CD4-positive, alpha-beta T cell (primary cell): ENCODE measurements at regions not wholly inside any gene's neighbourhood (a gene's known extent, or its start where the extent isn't known, plus 50 kb on each side); places are given as distances from the start of the nearest gene placed in this dataset.

ENCODE experiments used
- ATAC-seq: fragments of 200-7000 bp; cut with Tn5 transposase; one replicate; pipeline ENCODE4 v1.10.0; 2022; ENCODE audit warnings: mild to moderate bottlenecking; ENCODE audit not compliant: poor library complexity
- CTCF ChIA-PET: fragments of 350-600 bp; sonication (Branson Sonifier 250); formaldehyde crosslinking; loops from one replicate; lab custom pipeline; 2021; ENCODE audit warnings: antibody characterized with exemption, inconsistent platforms; lab: Charles Lee
- POLR2A ChIA-PET: fragments of 350-600 bp; sonication (Branson Sonifier 250); formaldehyde crosslinking; loops from one replicate; lab custom pipeline; 2021; ENCODE audit warnings: antibody characterized with exemption, inconsistent platforms; lab: Charles Lee
- DNase-seq, 14 experiments: peaks; one replicate each; pipeline ENCODE4 v3.0.0-alpha.2; 2013 to 2020; ENCODE audit warnings: mixed read lengths in 2 of 14
- H3K27ac ChIP-seq, 2 donors: one replicate each; pipeline versions ENCODE4 v1.5.1 to v1.7.0; 2013; ENCODE audit warnings: low read length in 2 of 2, low read depth in 1 of 2, mild to moderate bottlenecking in 1 of 2
- H3K27me3 ChIP-seq, 2 experiments: 1 replicate in 1 of 2; 2 replicates in 1 of 2; pipeline versions ENCODE4 v1.6.1 to v1.7.0; 2013; ENCODE audit warnings: low read length in 2 of 2, control low read depth in 1 of 2, mild to moderate bottlenecking in 1 of 2, moderate library complexity in 1 of 2; ENCODE audit not compliant: insufficient read depth in 2 of 2, control insufficient read depth in 1 of 2
- H3K36me3 ChIP-seq: one replicate; pipeline ENCODE4 v1.6.1; 2013; ENCODE audit warnings: low read length, control low read depth; ENCODE audit not compliant: insufficient read depth
- H3K4me1 ChIP-seq: one replicate; pipeline ENCODE4 v1.6.1; 2013; ENCODE audit warnings: low read length, control low read depth; ENCODE audit not compliant: insufficient read depth
- H3K4me3 ChIP-seq: one replicate; pipeline ENCODE4 v1.5.1; 2013; ENCODE audit warnings: mild to moderate bottlenecking, low read length, moderate library complexity
- H3K9me3 ChIP-seq, 2 experiments: 1 replicate in 1 of 2; 2 replicates in 1 of 2; pipeline versions ENCODE4 v1.6.1 to v1.7.0; 2013; ENCODE audit warnings: low read length in 2 of 2, mild to moderate bottlenecking in 2 of 2, control low read depth in 1 of 2, moderate library complexity in 1 of 2; ENCODE audit not compliant: control insufficient read depth in 1 of 2, insufficient read depth in 1 of 2
- H3K27ac Mint-ChIP-seq: one replicate; pipeline ENCODE4 v1.8.0; 2020; ENCODE audit warnings: mixed read lengths
- H3K27me3 Mint-ChIP-seq: one replicate; pipeline ENCODE4 v1.8.0; 2021; ENCODE audit warnings: mixed read lengths
- H3K36me3 Mint-ChIP-seq: one replicate; pipeline ENCODE4 v1.8.0; 2021; ENCODE audit warnings: low read depth, mixed read lengths
- H3K4me1 Mint-ChIP-seq: one replicate; pipeline ENCODE4 v1.8.0; 2021; ENCODE audit warnings: low read depth, mixed read lengths
- H3K4me3 Mint-ChIP-seq: one replicate; pipeline ENCODE4 v1.8.0; 2020; ENCODE audit warnings: mild to moderate bottlenecking, mixed read lengths
- H3K9me3 Mint-ChIP-seq: one replicate; pipeline ENCODE4 v1.8.0; 2020; ENCODE audit warnings: mixed read lengths
- CTCF ChIP-seq: fragments of 200-600 bp; IDR thresholded peaks from one replicate; pipeline ENCODE4 v1.8.0; 2022; ENCODE audit warnings: antibody characterized with exemption, mild to moderate bottlenecking
- intact Hi-C, 2 experiments: fragments of 100-400 bp; cut with DNase I in 1 of 2; cut with micrococcal nuclease in 1 of 2; formaldehyde crosslinking; loops; one replicate each; pipeline versions ENCODE4 v1.15.1 to v1.9.0; 2023 to 2025; cut with DNase I, micrococcal nuclease

DNA sequence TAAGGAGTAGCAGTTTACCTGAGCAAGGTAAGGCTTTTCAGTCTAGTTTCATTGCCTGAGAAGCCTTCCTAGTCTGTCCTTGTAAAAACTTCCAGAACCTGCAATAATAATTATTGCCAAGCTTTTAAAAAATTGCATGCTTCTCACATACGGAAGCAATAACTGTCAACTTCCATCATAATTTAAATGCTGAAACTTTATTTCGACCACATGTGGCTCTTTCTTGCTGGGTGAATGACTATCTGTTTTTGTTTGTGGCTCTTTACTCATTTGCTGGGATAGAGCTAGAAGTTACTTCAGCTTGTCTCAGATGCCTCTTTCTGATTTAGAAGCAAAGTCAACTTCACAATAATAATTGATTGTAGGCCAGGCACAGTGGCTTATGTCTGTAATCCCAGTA, 95.9 kb upstream of the COL21A1 start:
- no peaks in the 10 kb centered on the region for H3K9me3 ChIP-seq
- ATAC-seq (no peak), DNase-seq (no peak)
- H3K4me3 Mint-ChIP-seq, result no peak overlapping the region
- H3K27ac Mint-ChIP-seq, result no peak overlapping the region
- peaks cover 15% of the 10 kb centered on the region for H3K27me3 Mint-ChIP-seq
- H3K36me3 ChIP-seq, result no peaks in the 10 kb centered on the region
- TF ChIP-seq CTCF, result no peak
- CTCF ChIA-PET, result no interaction called here
- no peak overlapping the region for H3K27ac ChIP-seq
- H3K4me3 ChIP-seq, result no peak overlapping the region
- H3K36me3 Mint-ChIP-seq, result no peaks in the 10 kb centered on the region
- H3K27me3 ChIP-seq, result no peaks in the 10 kb centered on the region
- intact Hi-C loops, result no loop called here
- POLR2A ChIA-PET, result no interaction called here
- H3K9me3 Mint-ChIP-seq, result no peaks in the 10 kb centered on the region
- no peaks in the 10 kb centered on the region for H3K4me1 Mint-ChIP-seq
- H3K4me1 ChIP-seq, result no peaks in the 10 kb centered on the region

DNA sequence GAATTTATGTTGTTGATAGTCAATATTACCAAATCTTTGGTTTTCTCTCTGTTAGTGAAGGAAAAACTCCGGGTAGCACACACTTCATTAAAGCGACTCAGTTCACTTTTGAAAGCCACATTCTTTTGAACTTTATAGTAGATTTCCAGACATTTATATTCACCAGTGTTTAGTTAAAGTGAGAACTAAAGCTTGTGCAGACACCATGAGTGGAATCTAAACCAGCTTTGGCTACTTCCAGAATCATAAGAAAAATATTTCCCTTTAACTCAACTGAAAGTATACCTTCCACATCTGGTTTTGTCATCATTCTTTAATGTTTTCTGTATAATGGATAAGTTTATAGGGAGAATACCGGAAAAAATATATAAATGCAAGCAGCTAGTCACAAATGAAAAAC, 92.1 kb upstream of the COL21A1 start:
- H3K9me3 Mint-ChIP-seq, result no peaks in the 10 kb centered on the region
- H3K4me3 Mint-ChIP-seq, result no peak overlapping the region
- Histone ChIP-seq H3K27ac (no peak overlapping the region), H3K9me3 (no peaks in the 10 kb centered on the region), H3K27me3 (no peaks in the 10 kb centered on the region), H3K4me1 (no peaks in the 10 kb centered on the region), H3K36me3 (no peaks in the 10 kb centered on the region), H3K4me3 (no peak overlapping the region)
- H3K27ac Mint-ChIP-seq, result no peak overlapping the region
- CTCF ChIA-PET, result no interaction called here
- DNase-seq (no peak), ATAC-seq (no peak)
- peaks cover 15% of the 10 kb centered on the region for H3K27me3 Mint-ChIP-seq
- TF ChIP-seq CTCF, result no peak
- no peaks in the 10 kb centered on the region for H3K36me3 Mint-ChIP-seq
- intact Hi-C loops, result no loop called here
- POLR2A ChIA-PET, result no interaction called here
- no peaks in the 10 kb centered on the region for H3K4me1 Mint-ChIP-seq

DNA sequence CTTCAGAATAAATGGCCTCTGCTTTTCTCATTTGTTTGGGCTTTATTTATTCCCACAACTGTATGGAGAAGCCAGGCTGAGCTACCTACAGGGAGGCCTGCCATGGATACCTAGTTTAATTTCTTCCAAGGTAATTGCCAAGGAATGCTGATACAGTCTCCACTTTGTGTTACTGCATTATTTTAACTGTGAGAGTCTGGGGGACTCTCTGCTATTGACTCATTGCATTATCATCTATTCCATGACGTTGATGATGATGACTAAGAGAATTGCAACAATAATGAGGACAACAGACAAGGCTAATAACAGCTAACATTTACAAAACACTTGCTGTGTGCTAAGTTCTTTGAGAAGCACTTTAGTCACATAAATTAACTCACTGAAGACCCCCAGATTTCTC, 88.3 kb upstream of the COL21A1 start:
- H3K9me3 Mint-ChIP-seq, result no peaks in the 10 kb centered on the region

More for the DNA sequence above, 88.3 kb upstream of the COL21A1 start:
- Histone ChIP-seq H3K36me3 (no peaks in the 10 kb centered on the region), H3K27me3 (no peaks in the 10 kb centered on the region), H3K4me3 (no peak overlapping the region), H3K9me3 (no peaks in the 10 kb centered on the region), H3K4me1 (no peaks in the 10 kb centered on the region), H3K27ac (no peak overlapping the region)
- ATAC-seq (no peak), DNase-seq (no peak)
- ChIA-PET CTCF (no interaction called here), POLR2A (no interaction called here)
- Mint-ChIP-seq H3K36me3 (no peaks in the 10 kb centered on the region), H3K27me3 (no peaks in the 10 kb centered on the region), H3K4me3 (no peak overlapping the region), H3K4me1 (no peaks in the 10 kb centered on the region), H3K27ac (no peak overlapping the region)
- intact Hi-C loops, result no loop called here
- TF ChIP-seq CTCF, result no peak
